CD4-positive, alpha-beta T cell (primary cell): ENCODE measurements at regions not wholly inside any gene's neighbourhood (a gene's known extent, or its start where the extent isn't known, plus 50 kb on each side); places are given as distances from the start of the nearest gene placed in this dataset.

Experiments used
- ATAC-seq: fragments of 200-7000 bp; cut with Tn5 transposase; one replicate; pipeline ENCODE4 v1.10.0; 2022; ENCODE audit warnings: mild to moderate bottlenecking; ENCODE audit not compliant: poor library complexity
- CTCF ChIA-PET: fragments of 350-600 bp; sonication (Branson Sonifier 250); formaldehyde crosslinking; loops from one replicate; lab custom pipeline; 2021; ENCODE audit warnings: antibody characterized with exemption, inconsistent platforms; lab: Charles Lee
- POLR2A ChIA-PET: fragments of 350-600 bp; sonication (Branson Sonifier 250); formaldehyde crosslinking; loops from one replicate; lab custom pipeline; 2021; ENCODE audit warnings: antibody characterized with exemption, inconsistent platforms; lab: Charles Lee
- DNase-seq, 14 experiments: peaks; one replicate each; pipeline ENCODE4 v3.0.0-alpha.2; 2013 to 2020; ENCODE audit warnings: mixed read lengths in 2 of 14
- H3K27ac ChIP-seq, 2 donors: one replicate each; pipeline versions ENCODE4 v1.5.1 to v1.7.0; 2013; ENCODE audit warnings: low read length in 2 of 2, low read depth in 1 of 2, mild to moderate bottlenecking in 1 of 2
- H3K27me3 ChIP-seq, 2 experiments: 1 replicate in 1 of 2; 2 replicates in 1 of 2; pipeline versions ENCODE4 v1.6.1 to v1.7.0; 2013; ENCODE audit warnings: low read length in 2 of 2, control low read depth in 1 of 2, mild to moderate bottlenecking in 1 of 2, moderate library complexity in 1 of 2; ENCODE audit not compliant: insufficient read depth in 2 of 2, control insufficient read depth in 1 of 2
- H3K36me3 ChIP-seq: one replicate; pipeline ENCODE4 v1.6.1; 2013; ENCODE audit warnings: low read length, control low read depth; ENCODE audit not compliant: insufficient read depth
- H3K4me1 ChIP-seq: one replicate; pipeline ENCODE4 v1.6.1; 2013; ENCODE audit warnings: low read length, control low read depth; ENCODE audit not compliant: insufficient read depth
- H3K4me3 ChIP-seq: one replicate; pipeline ENCODE4 v1.5.1; 2013; ENCODE audit warnings: mild to moderate bottlenecking, low read length, moderate library complexity
- H3K9me3 ChIP-seq, 2 experiments: 1 replicate in 1 of 2; 2 replicates in 1 of 2; pipeline versions ENCODE4 v1.6.1 to v1.7.0; 2013; ENCODE audit warnings: low read length in 2 of 2, mild to moderate bottlenecking in 2 of 2, control low read depth in 1 of 2, moderate library complexity in 1 of 2; ENCODE audit not compliant: control insufficient read depth in 1 of 2, insufficient read depth in 1 of 2
- H3K27ac Mint-ChIP-seq: one replicate; pipeline ENCODE4 v1.8.0; 2020; ENCODE audit warnings: mixed read lengths
- H3K27me3 Mint-ChIP-seq: one replicate; pipeline ENCODE4 v1.8.0; 2021; ENCODE audit warnings: mixed read lengths
- H3K36me3 Mint-ChIP-seq: one replicate; pipeline ENCODE4 v1.8.0; 2021; ENCODE audit warnings: low read depth, mixed read lengths
- H3K4me1 Mint-ChIP-seq: one replicate; pipeline ENCODE4 v1.8.0; 2021; ENCODE audit warnings: low read depth, mixed read lengths
- H3K4me3 Mint-ChIP-seq: one replicate; pipeline ENCODE4 v1.8.0; 2020; ENCODE audit warnings: mild to moderate bottlenecking, mixed read lengths
- H3K9me3 Mint-ChIP-seq: one replicate; pipeline ENCODE4 v1.8.0; 2020; ENCODE audit warnings: mixed read lengths
- CTCF ChIP-seq: fragments of 200-600 bp; IDR thresholded peaks from one replicate; pipeline ENCODE4 v1.8.0; 2022; ENCODE audit warnings: antibody characterized with exemption, mild to moderate bottlenecking
- intact Hi-C, 2 experiments: fragments of 100-400 bp; cut with DNase I in 1 of 2; cut with micrococcal nuclease in 1 of 2; formaldehyde crosslinking; loops; one replicate each; pipeline versions ENCODE4 v1.15.1 to v1.9.0; 2023 to 2025; cut with DNase I, micrococcal nuclease

- Histone ChIP-seq H3K36me3 (no peaks in the 10 kb centered on the region), H3K4me3 (no peak overlapping the region), H3K9me3 (peaks cover 0 to 4% of the 10 kb centered on the region in 2 experiments), H3K27me3 (no peaks in the 10 kb centered on the region), H3K4me1 (peaks cover 8% of the 10 kb centered on the region), H3K27ac (no peak overlapping the region)
- ATAC-seq (no peak), DNase-seq (no peak)
- Mint-ChIP-seq H3K27me3 (peaks cover 5% of the 10 kb centered on the region), H3K9me3 (no peaks in the 10 kb centered on the region), H3K36me3 (no peaks in the 10 kb centered on the region), H3K4me3 (no peak overlapping the region), H3K4me1 (peaks cover 8% of the 10 kb centered on the region), H3K27ac (no peak overlapping the region)
- no peak for TF ChIP-seq CTCF
- POLR2A ChIA-PET, result no interaction called here
- CTCF ChIA-PET, result no interaction called here
- intact Hi-C loops, result no loop called here
These were observed 54.4 kb upstream of the MEDAG start for GRCh38 chr13:30851697-30852096.

GRCh38 chr13:30855569-30855968 is 50.5 kb upstream of the MEDAG start:
- ChIA-PET POLR2A (no interaction called here), CTCF (interaction anchor here (1.4 kb wide), 1 partner anchor 10 kb away, joined by 6 read pairs; no protein-coding TSS in a partner anchor)
- Histone ChIP-seq H3K4me1 (no peaks in the 10 kb centered on the region), H3K27ac (no peak overlapping the region), H3K4me3 (no peak overlapping the region), H3K27me3 (peaks cover 0 to 2% of the 10 kb centered on the region in 2 experiments), H3K9me3 (peaks cover 0 to 6% of the 10 kb centered on the region in 2 experiments), H3K36me3 (no peaks in the 10 kb centered on the region)
- H3K36me3 Mint-ChIP-seq, result no peaks in the 10 kb centered on the region
- intact Hi-C loops, result no loop called here
- no peak overlapping the region for H3K27ac Mint-ChIP-seq
- no peaks in the 10 kb centered on the region for H3K9me3 Mint-ChIP-seq
- TF ChIP-seq CTCF, result no peak
- no peaks in the 10 kb centered on the region for H3K4me1 Mint-ChIP-seq
- H3K4me3 Mint-ChIP-seq, result no peak overlapping the region
- ATAC-seq, result no peak
- no peak for DNase-seq
- H3K27me3 Mint-ChIP-seq, result peaks cover 5% of the 10 kb centered on the region

GRCh38 chr13:30856005-30856790 is 49.9 kb upstream of the MEDAG start:
- H3K27ac ChIP-seq, result no peak overlapping the region
- Mint-ChIP-seq H3K9me3 (no peaks in the 10 kb centered on the region), H3K27ac (no peak overlapping the region), H3K4me1 (no peaks in the 10 kb centered on the region), H3K36me3 (no peaks in the 10 kb centered on the region), H3K4me3 (no peak overlapping the region), H3K27me3 (peaks cover 5% of the 10 kb centered on the region)
- peaks cover 0 to 6% of the 10 kb centered on the region in 2 experiments for H3K9me3 ChIP-seq
- TF ChIP-seq CTCF, result no peak
- intact Hi-C loops, result no loop called here
- H3K4me1 ChIP-seq, result no peaks in the 10 kb centered on the region
- POLR2A ChIA-PET, result no interaction called here
- no peaks in the 10 kb centered on the region for H3K36me3 ChIP-seq
- ATAC-seq (no peak), DNase-seq (no peak)
- peaks cover 0 to 2% of the 10 kb centered on the region in 2 experiments for H3K27me3 ChIP-seq
- CTCF ChIA-PET, result interaction anchor here (1.4 kb wide), 1 partner anchor 9 kb away, joined by 6 read pairs; no protein-coding TSS in a partner anchor
- no peak overlapping the region for H3K4me3 ChIP-seq
